ENCODE measurements at regions not wholly inside any gene's neighbourhood (a gene's known extent, or its start where the extent isn't known, plus 50 kb on each side); places are given as distances from the start of the nearest gene placed in this dataset.

DNA sequence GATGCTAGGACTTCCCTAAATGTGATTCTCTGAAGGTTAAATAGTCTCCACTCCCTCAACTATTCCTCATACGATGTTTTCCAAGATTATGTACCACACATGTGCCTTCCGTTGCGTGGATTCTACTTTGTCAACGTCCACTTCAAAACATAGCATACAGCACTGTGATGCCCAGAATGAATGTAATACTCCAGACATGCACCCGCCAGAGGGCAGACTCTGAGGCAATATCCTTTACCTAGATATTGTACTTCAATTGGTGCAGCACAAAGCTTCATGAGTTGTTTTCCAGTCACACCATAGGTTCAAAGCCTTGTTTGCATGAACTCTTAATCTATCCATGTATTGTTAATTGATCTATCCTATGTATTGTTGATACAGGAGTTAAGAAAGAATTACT, 201.0 kb upstream of the NABP1 start:
- TF ChIP-seq, protein P1, sequence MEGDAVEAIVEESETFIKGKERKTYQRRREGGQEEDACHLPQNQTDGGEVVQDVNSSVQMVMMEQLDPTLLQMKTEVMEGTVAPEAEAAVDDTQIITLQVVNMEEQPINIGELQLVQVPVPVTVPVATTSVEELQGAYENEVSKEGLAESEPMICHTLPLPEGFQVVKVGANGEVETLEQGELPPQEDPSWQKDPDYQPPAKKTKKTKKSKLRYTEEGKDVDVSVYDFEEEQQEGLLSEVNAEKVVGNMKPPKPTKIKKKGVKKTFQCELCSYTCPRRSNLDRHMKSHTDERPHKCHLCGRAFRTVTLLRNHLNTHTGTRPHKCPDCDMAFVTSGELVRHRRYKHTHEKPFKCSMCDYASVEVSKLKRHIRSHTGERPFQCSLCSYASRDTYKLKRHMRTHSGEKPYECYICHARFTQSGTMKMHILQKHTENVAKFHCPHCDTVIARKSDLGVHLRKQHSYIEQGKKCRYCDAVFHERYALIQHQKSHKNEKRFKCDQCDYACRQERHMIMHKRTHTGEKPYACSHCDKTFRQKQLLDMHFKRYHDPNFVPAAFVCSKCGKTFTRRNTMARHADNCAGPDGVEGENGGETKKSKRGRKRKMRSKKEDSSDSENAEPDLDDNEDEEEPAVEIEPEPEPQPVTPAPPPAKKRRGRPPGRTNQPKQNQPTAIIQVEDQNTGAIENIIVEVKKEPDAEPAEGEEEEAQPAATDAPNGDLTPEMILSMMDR (IDR thresholded peaks at IDR 0.05; ENCODE audit: borderline replicate concordance) = no peak

DNA sequence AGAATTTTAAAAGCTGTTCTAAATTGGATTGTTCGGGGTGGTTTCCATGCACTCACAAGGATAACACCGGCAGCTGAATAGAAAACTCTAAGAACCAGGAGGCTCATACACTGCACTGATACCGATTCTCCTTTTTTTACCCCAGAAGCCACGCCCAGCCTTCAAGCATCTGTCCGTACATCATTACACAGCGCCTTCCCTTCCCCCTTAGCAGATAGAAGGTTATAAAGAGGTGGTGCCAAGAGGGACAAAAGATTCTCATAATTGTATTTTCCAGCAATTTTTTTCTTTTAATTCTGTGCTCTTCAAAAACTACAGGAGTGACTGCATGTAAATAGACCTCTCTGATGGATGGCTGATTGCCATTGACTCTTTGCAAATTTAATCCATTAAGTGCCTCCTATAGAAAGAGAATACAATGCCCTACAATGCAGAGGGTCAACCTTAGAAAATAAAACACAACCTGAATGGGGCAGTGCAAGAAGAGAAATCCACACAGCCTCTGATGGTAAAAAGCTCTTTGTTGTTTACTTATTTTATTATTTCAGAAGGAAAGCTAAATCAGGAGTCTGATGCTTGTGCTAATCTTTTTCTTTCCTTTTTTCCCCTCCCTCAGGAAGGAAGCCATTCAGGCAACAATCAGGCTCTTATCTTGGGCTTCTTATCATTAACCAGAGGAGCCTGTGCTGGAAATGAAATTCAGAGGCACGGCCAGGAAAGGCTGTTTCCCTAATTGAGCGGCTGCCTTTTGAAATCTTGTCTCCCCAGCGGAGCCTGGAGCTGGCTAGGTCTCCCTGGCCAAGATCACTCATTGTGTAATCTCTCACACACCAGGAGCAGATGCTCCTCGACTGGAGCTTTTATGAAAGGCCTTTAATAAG, 198.9 kb upstream of the NABP1 start:
- no peaks in the 10 kb centered on the region for H3K36me3 ChIP-seq

More for the DNA sequence above, 201.0 kb upstream of the NABP1 start:
- Histone ChIP-seq H3K36me3 (no peaks in the 10 kb centered on the region), H3K27me3 (ENCODE audit: low read depth) (no peaks in the 10 kb centered on the region), H3K4me1 (peaks cover 27% of the 10 kb centered on the region), H3K9me3 (replicated peaks) (peaks cover 14% of the 10 kb centered on the region), H3K4me3 (no peak overlapping the region), H3K27ac (replicated peaks) (no peak overlapping the region)
- intact Hi-C loops (cut with micrococcal nuclease) = no loop called here
- DNase-seq = no peak

DNA sequence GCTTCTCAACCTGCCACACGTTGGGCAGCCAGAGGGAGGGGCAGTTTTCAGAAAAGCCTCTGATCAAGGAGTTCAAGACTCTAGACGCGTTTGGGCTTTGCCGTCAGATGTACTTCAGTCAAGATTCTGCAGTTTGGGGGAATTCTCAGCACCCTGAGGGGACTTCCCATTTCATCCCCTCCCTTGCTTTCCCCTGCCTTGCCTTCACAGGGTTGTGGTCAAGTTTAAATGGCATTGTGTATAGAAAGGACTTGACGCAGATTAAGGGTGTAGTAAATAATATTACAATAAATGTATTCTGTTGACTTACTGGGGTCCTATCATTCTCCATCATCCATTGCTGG, 198.3 kb upstream of the NABP1 start:
- Histone ChIP-seq H3K36me3 (no peaks in the 10 kb centered on the region), H3K27ac (replicated peaks) (peak overlapping the region; percentile 61), H3K4me1 (peaks cover 22% of the 10 kb centered on the region), H3K4me3 (no peak overlapping the region), H3K27me3 (ENCODE audit: low read depth) (no peaks in the 10 kb centered on the region), H3K9me3 (replicated peaks) (peaks cover 37% of the 10 kb centered on the region)
- no peak for DNase-seq
- TF ChIP-seq, protein P1 (IDR thresholded peaks at IDR 0.05; ENCODE audit: borderline replicate concordance) = no peak
- intact Hi-C loops (cut with micrococcal nuclease) = no loop called here

More for the DNA sequence above, 198.9 kb upstream of the NABP1 start:
- peaks cover 35% of the 10 kb centered on the region for H3K9me3 ChIP-seq (replicated peaks)
- peak; percentile 51 for DNase-seq
- peaks cover 27% of the 10 kb centered on the region for H3K4me1 ChIP-seq
- TF ChIP-seq, protein P1 (IDR thresholded peaks at IDR 0.05; ENCODE audit: borderline replicate concordance) = no peak
- H3K27me3 ChIP-seq (ENCODE audit: low read depth) = no peaks in the 10 kb centered on the region
- intact Hi-C loops (cut with micrococcal nuclease) = no loop called here
- H3K27ac ChIP-seq (replicated peaks) = peak overlapping the region; percentile 61
- H3K4me3 ChIP-seq = no peak overlapping the region

DNA sequence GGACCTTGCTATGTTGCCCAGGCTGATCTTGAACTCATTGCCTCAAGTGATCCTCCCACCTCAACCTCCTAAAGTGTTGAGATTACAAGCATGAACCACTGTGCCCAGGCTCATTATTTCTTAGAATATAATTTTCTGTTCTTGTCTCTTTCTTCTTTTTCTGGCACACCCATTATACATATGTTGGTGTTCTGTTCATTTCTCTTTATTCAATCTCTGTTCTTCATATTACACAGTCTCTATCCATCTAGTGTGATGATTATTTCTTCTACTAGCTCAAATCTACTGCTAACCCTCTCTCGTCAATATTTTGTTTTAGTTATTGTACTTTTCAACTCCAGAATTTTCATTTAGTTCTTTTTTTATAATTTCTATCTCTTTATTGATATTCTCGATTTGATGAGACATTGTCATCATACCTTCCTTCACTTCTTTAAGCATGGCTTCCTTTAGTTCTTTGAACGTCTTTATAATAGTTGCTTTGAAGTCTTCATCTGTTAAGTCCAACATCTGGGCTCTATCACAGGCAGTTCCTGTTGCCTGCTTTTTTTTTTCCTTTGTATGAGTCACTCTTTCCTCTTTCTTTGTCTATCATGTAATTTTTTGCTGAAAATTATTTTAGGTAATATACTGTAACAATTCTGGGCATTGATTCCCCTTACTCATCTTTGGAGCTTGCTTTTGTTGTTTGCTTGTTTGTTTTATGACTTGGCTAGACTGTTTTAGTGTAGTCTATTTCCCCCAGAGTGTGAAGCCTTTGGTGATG, 196.4 kb upstream of the NABP1 start:
- intact Hi-C loops (cut with micrococcal nuclease) = no loop called here
- TF ChIP-seq, protein P1 (IDR thresholded peaks at IDR 0.05; ENCODE audit: borderline replicate concordance) = no peak
- H3K27ac ChIP-seq (replicated peaks) = no peak overlapping the region
- H3K27me3 ChIP-seq (ENCODE audit: low read depth) = no peaks in the 10 kb centered on the region
- H3K4me1 ChIP-seq = peaks cover 32% of the 10 kb centered on the region
- no peak overlapping the region for H3K4me3 ChIP-seq
- no peaks in the 10 kb centered on the region for H3K36me3 ChIP-seq
- peaks cover 37% of the 10 kb centered on the region for H3K9me3 ChIP-seq (replicated peaks)
- DNase-seq = no peak

DNA sequence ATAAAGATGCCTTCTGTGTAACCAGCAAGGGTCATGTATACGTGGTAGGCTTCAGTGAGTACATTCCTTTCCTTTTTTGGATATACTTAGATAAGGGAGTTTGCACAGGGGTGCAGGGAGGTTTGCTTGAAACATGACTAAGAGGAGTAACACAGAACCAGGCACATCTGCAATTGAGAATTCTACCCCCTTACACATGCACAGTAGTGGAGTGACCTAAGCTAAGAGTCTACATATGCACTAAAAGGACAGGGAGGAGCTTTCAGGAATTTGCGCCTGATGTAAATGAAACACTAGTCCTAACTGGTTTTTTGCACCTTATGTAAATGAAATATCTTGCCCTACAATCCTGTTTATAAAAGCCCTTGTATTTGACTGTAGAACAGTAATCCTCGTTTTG, 194.8 kb upstream of the NABP1 start:
- Histone ChIP-seq H3K9me3 (replicated peaks) (peaks cover 37% of the 10 kb centered on the region), H3K4me1 (peaks cover 32% of the 10 kb centered on the region), H3K27ac (replicated peaks) (no peak overlapping the region), H3K4me3 (no peak overlapping the region), H3K36me3 (no peaks in the 10 kb centered on the region), H3K27me3 (ENCODE audit: low read depth) (no peaks in the 10 kb centered on the region)
- intact Hi-C loops (cut with micrococcal nuclease) = no loop called here
- DNase-seq = no peak
- TF ChIP-seq, protein P1 (IDR thresholded peaks at IDR 0.05; ENCODE audit: borderline replicate concordance) = no peak
